ENCODE measurements at regions not wholly inside any gene's neighbourhood (a gene's known extent, or its start where the extent isn't known, plus 50 kb on each side); places are given as distances from the start of the nearest gene placed in this dataset.

GRCh38 chr13:107035778-107036177 lies 467.8 kb upstream of the ARGLU1 start:
- TF ChIP-seq CTCF (IDR thresholded peaks at IDR 0.05) (no peak), POLR2AphosphoS5 (IDR thresholded peaks at IDR 0.05; ENCODE audit: low read depth, low read length) (no peak), REST (IDR thresholded peaks at IDR 0.05; ENCODE audit: low read depth, low read length) (no peak), USF2 (IDR thresholded peaks at IDR 0.05; ENCODE audit: borderline replicate concordance, low read depth, low read length) (no peak)
